OCI-LY1 (cell line): ENCODE measurements at regions not wholly inside any gene's neighbourhood (a gene's known extent, or its start where the extent isn't known, plus 50 kb on each side); places are given as distances from the start of the nearest gene placed in this dataset.

ENCODE experiments used
- H2AFZ ChIP-seq: fragments of 200-600 bp; sonication (generic), shearing (Covaris generic); 2 replicates; pipeline ENCODE4 v1.6.0; 2014; ENCODE audit warnings: antibody characterized with exemption, mild to moderate bottlenecking, low read length
- H3F3A ChIP-seq: fragments of 200-600 bp; sonication (generic), shearing (Covaris generic); 2 replicates; pipeline ENCODE4 v1.6.0; 2014; ENCODE audit warnings: mild to moderate bottlenecking, antibody characterized with exemption, low read length, moderate library complexity; ENCODE audit not compliant: insufficient read depth
- H3K27ac ChIP-seq: fragments of 200-600 bp; sonication (generic); 2 replicates; pipeline ENCODE4 v1.5.1; 2014; ENCODE audit warnings: low read length, mixed run types, mild to moderate bottlenecking, low read depth; ENCODE audit not compliant: poor library complexity, severe bottlenecking
- H3K27me3 ChIP-seq: fragments of 200-600 bp; sonication (generic); 2 replicates; pipeline ENCODE4 v1.6.0; 2014; ENCODE audit warnings: antibody characterized with exemption, mild to moderate bottlenecking, low read length, moderate library complexity; ENCODE audit not compliant: insufficient read depth
- H3K36me3 ChIP-seq: fragments of 200-600 bp; sonication (generic); 2 replicates; pipeline ENCODE4 v1.6.1; 2014; ENCODE audit warnings: mild to moderate bottlenecking, antibody characterized with exemption, low read length, moderate library complexity, mixed read lengths; ENCODE audit not compliant: insufficient read depth
- H3K4me1 ChIP-seq: fragments of 200-600 bp; sonication (generic); 2 replicates; pipeline ENCODE4 v1.5.1; 2014; ENCODE audit warnings: mild to moderate bottlenecking, low read length, moderate library complexity; ENCODE audit not compliant: insufficient read depth, severe bottlenecking
- H3K4me2 ChIP-seq: fragments of 200-600 bp; sonication (generic), shearing (Covaris generic); 2 replicates; pipeline ENCODE4 v1.6.1; 2014; ENCODE audit warnings: low read length
- H3K4me3 ChIP-seq: fragments of 200-600 bp; sonication (generic); 2 replicates; pipeline ENCODE4 v1.5.1; 2014; ENCODE audit warnings: low read length, low read depth, mild to moderate bottlenecking, mixed read lengths; ENCODE audit not compliant: poor library complexity, severe bottlenecking
- H3K79me2 ChIP-seq: fragments of 200-600 bp; shearing (Covaris generic); 2 replicates; pipeline ENCODE4 v1.6.1; 2016; ENCODE audit warnings: mixed run types, low read length, mixed read lengths; ENCODE audit not compliant: insufficient read depth
- H3K9ac ChIP-seq: fragments of 200-600 bp; sonication (generic), shearing (Covaris generic); 2 replicates; pipeline ENCODE4 v1.6.1; 2014; ENCODE audit warnings: mild to moderate bottlenecking, low read length, mixed read lengths
- H3K9me2 ChIP-seq: fragments of 200-600 bp; sonication (generic), shearing (Covaris generic); 2 replicates; pipeline ENCODE4 v1.6.1; 2014; ENCODE audit warnings: low read depth, mild to moderate bottlenecking, low read length, mixed read lengths
- H3K9me3 ChIP-seq: fragments of 200-600 bp; shearing (Covaris generic); 2 replicates; pipeline ENCODE4 v1.6.1; 2014; ENCODE audit warnings: low read length, mixed read lengths
- H4K20me1 ChIP-seq: fragments of 200-600 bp; sonication (generic), shearing (Covaris generic); 2 replicates; pipeline ENCODE4 v1.6.0; 2016; ENCODE audit warnings: mild to moderate bottlenecking, low read length; ENCODE audit not compliant: insufficient read depth
- EZH2 ChIP-seq: fragments of 200-600 bp; sonication (generic), shearing (Covaris generic); IDR thresholded peaks from 2 replicates; pipeline ENCODE4 v1.8.0; 2017; ENCODE audit warnings: borderline replicate concordance, mixed run types, mild to moderate bottlenecking, antibody characterized with exemption, low read length, moderate library complexity, mixed read lengths
- TF ChIP-seq, protein P1 (sequence below): fragments of 200-600 bp; sonication (generic), shearing (Covaris generic); IDR thresholded peaks from 2 replicates; pipeline ENCODE4 v1.5.1; 2017; ENCODE audit warnings: mild to moderate bottlenecking, antibody characterized with exemption, low read length, moderate library complexity, mixed read lengths

DNA sequence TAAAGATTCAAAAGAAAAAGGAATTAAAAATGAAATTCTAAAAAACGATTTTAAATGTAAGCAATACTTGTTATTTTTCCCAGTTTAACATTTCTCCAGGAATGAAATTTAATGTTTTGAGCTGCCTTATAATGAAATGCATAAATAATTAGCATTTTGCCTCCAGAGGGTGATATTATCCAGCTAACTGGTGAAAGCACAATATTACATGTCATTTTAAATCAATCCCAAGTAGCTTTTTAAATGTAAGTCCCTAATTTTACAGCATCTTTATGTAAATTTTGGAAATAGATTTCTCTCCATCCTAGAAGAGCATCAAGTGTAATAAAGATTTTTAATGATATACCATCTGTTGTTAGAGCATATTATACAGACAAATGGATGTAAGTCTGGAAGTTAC lies 139.1 kb upstream of the P2RY1 start:
- no peaks in the 10 kb centered on the region for H4K20me1 ChIP-seq
- no peaks in the 10 kb centered on the region for H3K36me3 ChIP-seq
- H3K9me3 ChIP-seq, result no peaks in the 10 kb centered on the region
- H3K27ac ChIP-seq, result no peak overlapping the region
- no peak overlapping the region for H3K9ac ChIP-seq
- no peak overlapping the region for H3K4me2 ChIP-seq
- TF ChIP-seq EZH2, result no peak
- TF ChIP-seq, protein P1, sequence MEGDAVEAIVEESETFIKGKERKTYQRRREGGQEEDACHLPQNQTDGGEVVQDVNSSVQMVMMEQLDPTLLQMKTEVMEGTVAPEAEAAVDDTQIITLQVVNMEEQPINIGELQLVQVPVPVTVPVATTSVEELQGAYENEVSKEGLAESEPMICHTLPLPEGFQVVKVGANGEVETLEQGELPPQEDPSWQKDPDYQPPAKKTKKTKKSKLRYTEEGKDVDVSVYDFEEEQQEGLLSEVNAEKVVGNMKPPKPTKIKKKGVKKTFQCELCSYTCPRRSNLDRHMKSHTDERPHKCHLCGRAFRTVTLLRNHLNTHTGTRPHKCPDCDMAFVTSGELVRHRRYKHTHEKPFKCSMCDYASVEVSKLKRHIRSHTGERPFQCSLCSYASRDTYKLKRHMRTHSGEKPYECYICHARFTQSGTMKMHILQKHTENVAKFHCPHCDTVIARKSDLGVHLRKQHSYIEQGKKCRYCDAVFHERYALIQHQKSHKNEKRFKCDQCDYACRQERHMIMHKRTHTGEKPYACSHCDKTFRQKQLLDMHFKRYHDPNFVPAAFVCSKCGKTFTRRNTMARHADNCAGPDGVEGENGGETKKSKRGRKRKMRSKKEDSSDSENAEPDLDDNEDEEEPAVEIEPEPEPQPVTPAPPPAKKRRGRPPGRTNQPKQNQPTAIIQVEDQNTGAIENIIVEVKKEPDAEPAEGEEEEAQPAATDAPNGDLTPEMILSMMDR, result no peak
- no peak overlapping the region for H3K4me3 ChIP-seq
- H3K79me2 ChIP-seq, result no peaks in the 10 kb centered on the region
- no peak overlapping the region for H2AFZ ChIP-seq
- no peaks in the 10 kb centered on the region for H3K9me2 ChIP-seq
- H3K27me3 ChIP-seq, result no peaks in the 10 kb centered on the region
- no peaks in the 10 kb centered on the region for H3F3A ChIP-seq
- no peaks in the 10 kb centered on the region for H3K4me1 ChIP-seq

DNA sequence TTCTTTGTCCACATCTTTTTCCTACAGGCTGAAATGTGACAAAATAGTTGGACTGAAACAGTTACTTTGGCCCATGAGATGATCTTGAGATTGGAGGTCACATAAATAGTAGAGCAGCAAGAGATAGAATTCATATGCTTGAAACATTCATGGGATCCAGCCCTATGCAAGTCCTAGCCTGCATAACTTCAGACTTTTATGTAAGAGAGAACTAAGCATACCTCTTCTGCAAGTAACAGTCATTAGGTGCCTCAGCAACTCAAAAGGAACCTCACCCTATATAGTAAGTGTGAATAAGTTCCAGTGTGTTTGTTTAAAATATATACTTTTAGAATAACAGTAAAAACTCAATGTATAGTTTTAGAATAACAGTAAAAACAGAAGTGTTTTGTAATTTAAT lies 138.0 kb upstream of the P2RY1 start:
- TF ChIP-seq, protein P1, result no peak
- TF ChIP-seq EZH2, result no peak
- Histone ChIP-seq H3K4me1 (no peaks in the 10 kb centered on the region), H3K9ac (no peak overlapping the region)

DNA sequence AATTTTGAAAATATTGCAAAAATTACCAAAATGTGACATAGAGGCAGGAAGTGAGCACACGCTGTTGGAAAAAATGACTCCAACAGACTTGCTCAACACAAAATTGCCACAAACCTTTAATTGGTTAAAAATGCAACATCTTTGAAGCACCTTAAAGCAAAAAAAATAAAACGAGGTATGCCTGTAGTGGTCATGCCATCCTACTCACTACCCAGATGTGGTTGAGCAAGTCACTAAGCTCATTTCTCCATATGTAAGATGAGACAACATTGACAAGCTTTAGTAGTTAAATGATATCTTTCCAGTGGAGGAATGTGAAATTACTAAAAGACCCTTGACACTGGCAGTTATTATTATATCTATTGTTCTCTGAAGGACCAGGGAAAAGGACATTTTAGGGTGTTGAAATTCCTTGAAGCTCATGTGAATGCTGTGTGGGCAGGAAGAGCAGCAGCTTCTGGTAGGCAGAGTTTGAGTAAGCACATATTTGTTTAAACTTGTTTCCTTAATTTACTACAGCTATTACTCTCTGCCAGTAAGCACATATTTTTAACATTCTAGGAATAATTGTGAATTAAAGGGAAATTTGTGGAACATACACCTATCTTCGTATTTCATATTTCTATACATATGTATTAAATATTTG lies 131.6 kb upstream of the P2RY1 start:
- H2AFZ ChIP-seq, result no peak overlapping the region
- H3K4me3 ChIP-seq, result no peak overlapping the region
- H3F3A ChIP-seq, result no peaks in the 10 kb centered on the region
- no peaks in the 10 kb centered on the region for H3K9me3 ChIP-seq
- no peaks in the 10 kb centered on the region for H3K79me2 ChIP-seq
- H3K27me3 ChIP-seq, result no peaks in the 10 kb centered on the region
- H3K9me2 ChIP-seq, result no peaks in the 10 kb centered on the region
- H3K27ac ChIP-seq, result no peak overlapping the region
- no peaks in the 10 kb centered on the region for H3K4me1 ChIP-seq
- no peak overlapping the region for H3K4me2 ChIP-seq
- H4K20me1 ChIP-seq, result no peaks in the 10 kb centered on the region
- H3K36me3 ChIP-seq, result no peaks in the 10 kb centered on the region
- no peak overlapping the region for H3K9ac ChIP-seq
- TF ChIP-seq, protein P1, result no peak
- TF ChIP-seq EZH2, result no peak

More for the DNA sequence above, 138.0 kb upstream of the P2RY1 start:
- no peaks in the 10 kb centered on the region for H4K20me1 ChIP-seq
- no peaks in the 10 kb centered on the region for H3K9me3 ChIP-seq
- H3K27me3 ChIP-seq, result no peaks in the 10 kb centered on the region
- no peaks in the 10 kb centered on the region for H3K79me2 ChIP-seq
- no peaks in the 10 kb centered on the region for H3K9me2 ChIP-seq
- no peak overlapping the region for H3K27ac ChIP-seq
- H3K4me3 ChIP-seq, result no peak overlapping the region
- H3K36me3 ChIP-seq, result no peaks in the 10 kb centered on the region
- no peaks in the 10 kb centered on the region for H3F3A ChIP-seq
- no peak overlapping the region for H3K4me2 ChIP-seq
- no peak overlapping the region for H2AFZ ChIP-seq
